Neuronal stem cell (in vitro differentiated cells): ENCODE measurements at regions not wholly inside any gene's neighbourhood (a gene's known extent, or its start where the extent isn't known, plus 50 kb on each side); places are given as distances from the start of the nearest gene placed in this dataset.
A peak's percentile ranks its signal among the peaks of the same experiment; 100 is the strongest.

ENCODE experiments used
- DNase-seq: peaks from one replicate; pipeline ENCODE4 v3.0.0-alpha.2; 2013; ENCODE audit warnings: low spot score
- H2AFZ ChIP-seq: one replicate; pipeline ENCODE4 v1.6.1; 2013; ENCODE audit warnings: mild to moderate bottlenecking, low read length, inconsistent platforms
- H2AK5ac ChIP-seq: 2 replicates; pipeline ENCODE4 v1.6.1; 2013; ENCODE audit warnings: low read depth, mild to moderate bottlenecking, inconsistent platforms, low read length, moderate library complexity, mixed read lengths
- H2BK120ac ChIP-seq: 2 replicates; pipeline ENCODE4 v1.6.1; 2013; ENCODE audit warnings: low read depth, mild to moderate bottlenecking, inconsistent platforms, low read length, moderate library complexity, mixed read lengths
- H2BK12ac ChIP-seq: one replicate; pipeline ENCODE4 v1.6.1; 2013; ENCODE audit warnings: low read length, inconsistent platforms
- H2BK15ac ChIP-seq: 2 replicates; pipeline ENCODE4 v1.6.1; 2013; ENCODE audit warnings: mild to moderate bottlenecking, low read length, inconsistent platforms, mixed read lengths
- H2BK5ac ChIP-seq: one replicate; pipeline ENCODE4 v1.6.1; 2013; ENCODE audit warnings: inconsistent platforms, mild to moderate bottlenecking, low read length, moderate library complexity
- H3K14ac ChIP-seq: one replicate; pipeline ENCODE4 v1.6.1; 2013; ENCODE audit warnings: low read length, inconsistent platforms
- H3K18ac ChIP-seq: 2 replicates; pipeline ENCODE4 v1.6.1; 2013; ENCODE audit warnings: low read length, inconsistent platforms
- H3K23ac ChIP-seq: 2 replicates; pipeline ENCODE4 v1.6.1; 2013; ENCODE audit warnings: low read depth, mild to moderate bottlenecking, mixed read lengths, low read length, inconsistent platforms; ENCODE audit not compliant: poor library complexity
- H3K27ac ChIP-seq: replicated peaks from 3 replicates; pipeline ENCODE4 v1.5.1; 2013; ENCODE audit warnings: low read length, inconsistent platforms
- H3K27me3 ChIP-seq, 3 experiments: 2 replicates each; pipeline ENCODE4 v1.6.1; 2013; ENCODE audit warnings: low read length in 3 of 3, mild to moderate bottlenecking in 2 of 3, inconsistent platforms in 1 of 3, low read depth in 1 of 3, mixed read lengths in 1 of 3, moderate library complexity in 1 of 3; ENCODE audit not compliant: control insufficient read depth in 3 of 3, insufficient read depth in 3 of 3
- H3K36me3 ChIP-seq, 2 donors: replicated peaks in 1 of 2; 2 replicates each; pipeline ENCODE4 v1.6.1; 2013; ENCODE audit warnings: low read length in 2 of 2; ENCODE audit not compliant: control insufficient read depth in 2 of 2, insufficient read depth in 2 of 2
- H3K4ac ChIP-seq: 2 replicates; pipeline ENCODE4 v1.6.1; 2013; ENCODE audit warnings: inconsistent platforms, mild to moderate bottlenecking, low read length, moderate library complexity
- H3K4me1 ChIP-seq, 2 donors: 1 replicate in 1 of 2; 2 replicates in 1 of 2; pipeline ENCODE4 v1.6.1; 2013; ENCODE audit warnings: low read length in 2 of 2, low read depth in 1 of 2; ENCODE audit not compliant: control insufficient read depth in 2 of 2, insufficient read depth in 1 of 2
- H3K4me2 ChIP-seq: one replicate; pipeline ENCODE4 v1.6.1; 2013; ENCODE audit warnings: mild to moderate bottlenecking, low read length, inconsistent platforms; ENCODE audit not compliant: insufficient read depth, poor library complexity, severe bottlenecking
- H3K4me3 ChIP-seq, 2 donors: 2 replicates each; pipeline ENCODE4 v1.5.1; 2013; ENCODE audit warnings: low read length in 2 of 2, mild to moderate bottlenecking in 2 of 2, inconsistent platforms in 1 of 2, moderate library complexity in 1 of 2
- H3K79me1 ChIP-seq: one replicate; pipeline ENCODE4 v1.6.1; 2013; ENCODE audit warnings: low read depth, mild to moderate bottlenecking, inconsistent platforms, low read length, moderate library complexity
- H3K9ac ChIP-seq: one replicate; pipeline ENCODE4 v1.6.1; 2013; ENCODE audit warnings: mild to moderate bottlenecking, low read depth, low read length, inconsistent platforms; ENCODE audit not compliant: poor library complexity
- H3K9me3 ChIP-seq, 2 donors: replicated peaks in 1 of 2; 2 replicates each; pipeline versions ENCODE3 to v1.6.1; 2013; ENCODE audit warnings: low read length in 2 of 2, mild to moderate bottlenecking in 2 of 2, inconsistent platforms in 1 of 2, low read depth in 1 of 2, mixed read lengths in 1 of 2, moderate library complexity in 1 of 2; ENCODE audit not compliant: control insufficient read depth in 2 of 2, insufficient read depth in 1 of 2
- H4K8ac ChIP-seq: one replicate; pipeline ENCODE4 v1.6.1; 2013; ENCODE audit warnings: low read depth, mild to moderate bottlenecking, inconsistent platforms, low read length, moderate library complexity
- H4K91ac ChIP-seq: one replicate; pipeline ENCODE4 v1.6.1; 2013; ENCODE audit warnings: low read length, low read depth, mild to moderate bottlenecking, inconsistent platforms; ENCODE audit not compliant: poor library complexity
- WGBS, 2 donors: extraction: QIAGEN DNeasy Blood & Tissue Kit; methylation state at CpG; one replicate each; pipeline ENCODE4 v1.1.7; 2013; ENCODE audit warnings: missing lambda C conversion rate in 2 of 2, mixed read lengths in 1 of 2; ENCODE audit not compliant: insufficient read length in 2 of 2, insufficient replicate concordance in 1 of 2; ENCODE audit errors: extremely low coverage in 2 of 2; 5-methylcytosine and 5-hydroxymethylcytosine counted together

DNA sequence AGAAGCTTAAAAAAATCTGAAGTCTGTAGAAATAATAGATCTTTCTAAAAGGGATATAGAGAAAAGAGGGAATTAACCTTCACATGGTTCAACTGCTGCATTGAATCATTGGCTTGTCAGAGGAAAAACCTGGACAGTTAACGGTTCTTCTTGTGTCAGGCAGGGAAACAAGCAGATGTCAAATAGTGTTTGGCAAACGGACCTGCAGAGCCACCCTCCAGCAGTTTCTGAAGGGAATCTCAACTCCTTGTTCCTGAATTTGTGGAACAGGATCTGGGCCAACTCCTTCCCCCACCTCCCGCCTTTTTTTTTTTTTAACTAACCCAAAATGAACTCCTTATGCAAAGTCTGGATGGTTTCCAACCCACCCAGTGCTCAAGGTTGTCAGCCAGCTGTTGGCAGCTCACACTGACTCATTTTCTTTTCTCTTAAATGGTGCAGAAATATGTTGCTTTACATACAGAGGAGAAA, 187.3 kb downstream of the CAND1 start:
- Histone ChIP-seq H2AFZ (no peak overlapping the region), H3K23ac (no peak overlapping the region), H3K4me1 (peaks cover 0 to 11% of the 10 kb centered on the region in 2 donors), H3K4ac (no peak overlapping the region), H3K14ac (no peak overlapping the region), H2BK15ac (no peak overlapping the region), H3K27me3 (peaks cover 0 to 3% (median 0%) of the 10 kb centered on the region in 3 experiments), H4K91ac (no peak overlapping the region), H2BK120ac (no peak overlapping the region), H3K36me3 (no peaks in the 10 kb centered on the region), H3K4me2 (no peak overlapping the region), H2BK5ac (no peak overlapping the region), H2AK5ac (no peak overlapping the region), H4K8ac (no peak overlapping the region), H2BK12ac (no peak overlapping the region), H3K9ac (no peak overlapping the region), H3K18ac (no peak overlapping the region), H3K4me3 (no peak overlapping the region), H3K27ac (peak overlapping the region; percentile 68), H3K9me3 (no peaks in the 10 kb centered on the region), H3K79me1 (no peaks in the 10 kb centered on the region)
- no peak for DNase-seq
- no CpG with 5 or more reads among the region's 3 CpGs for WGBS, 2 donors

DNA sequence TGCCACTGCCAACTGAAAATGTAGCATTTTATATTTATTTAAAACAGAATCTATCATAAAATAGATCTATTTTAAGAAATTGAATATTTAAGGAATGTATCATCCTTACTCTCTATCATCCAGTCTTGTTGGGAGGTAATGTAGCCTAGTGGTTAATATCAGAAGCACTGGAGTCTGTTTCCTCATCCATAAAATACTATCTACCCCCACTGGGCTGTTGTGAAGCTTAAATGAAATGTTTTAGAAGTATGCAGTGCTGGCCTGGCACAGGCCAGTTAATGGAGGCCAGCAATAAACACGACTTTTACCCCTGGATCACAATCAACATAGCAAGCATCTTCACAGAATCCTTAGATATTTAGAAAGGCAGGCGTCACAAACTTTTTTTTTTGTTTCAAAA, 188.0 kb downstream of the CAND1 start:
- Histone ChIP-seq H3K27me3 (peaks cover 0 to 3% (median 0%) of the 10 kb centered on the region in 3 experiments), H2AK5ac (no peak overlapping the region), H3K27ac (no peak overlapping the region), H4K8ac (no peak overlapping the region), H3K18ac (no peak overlapping the region), H2BK120ac (no peak overlapping the region), H4K91ac (no peak overlapping the region), H3K4ac (no peak overlapping the region), H3K14ac (no peak overlapping the region), H2AFZ (no peak overlapping the region), H3K4me2 (no peak overlapping the region), H3K4me3 (no peak overlapping the region), H3K36me3 (no peaks in the 10 kb centered on the region), H2BK12ac (no peak overlapping the region), H3K23ac (no peak overlapping the region), H3K9me3 (no peaks in the 10 kb centered on the region), H3K79me1 (no peaks in the 10 kb centered on the region), H2BK15ac (no peak overlapping the region), H3K9ac (no peak overlapping the region), H2BK5ac (no peak overlapping the region), H3K4me1 (peaks cover 0 to 11% of the 10 kb centered on the region in 2 donors)
- WGBS, 2 donors: no CpG with 5 or more reads among the region's 2 CpGs
- DNase-seq: no peak

DNA sequence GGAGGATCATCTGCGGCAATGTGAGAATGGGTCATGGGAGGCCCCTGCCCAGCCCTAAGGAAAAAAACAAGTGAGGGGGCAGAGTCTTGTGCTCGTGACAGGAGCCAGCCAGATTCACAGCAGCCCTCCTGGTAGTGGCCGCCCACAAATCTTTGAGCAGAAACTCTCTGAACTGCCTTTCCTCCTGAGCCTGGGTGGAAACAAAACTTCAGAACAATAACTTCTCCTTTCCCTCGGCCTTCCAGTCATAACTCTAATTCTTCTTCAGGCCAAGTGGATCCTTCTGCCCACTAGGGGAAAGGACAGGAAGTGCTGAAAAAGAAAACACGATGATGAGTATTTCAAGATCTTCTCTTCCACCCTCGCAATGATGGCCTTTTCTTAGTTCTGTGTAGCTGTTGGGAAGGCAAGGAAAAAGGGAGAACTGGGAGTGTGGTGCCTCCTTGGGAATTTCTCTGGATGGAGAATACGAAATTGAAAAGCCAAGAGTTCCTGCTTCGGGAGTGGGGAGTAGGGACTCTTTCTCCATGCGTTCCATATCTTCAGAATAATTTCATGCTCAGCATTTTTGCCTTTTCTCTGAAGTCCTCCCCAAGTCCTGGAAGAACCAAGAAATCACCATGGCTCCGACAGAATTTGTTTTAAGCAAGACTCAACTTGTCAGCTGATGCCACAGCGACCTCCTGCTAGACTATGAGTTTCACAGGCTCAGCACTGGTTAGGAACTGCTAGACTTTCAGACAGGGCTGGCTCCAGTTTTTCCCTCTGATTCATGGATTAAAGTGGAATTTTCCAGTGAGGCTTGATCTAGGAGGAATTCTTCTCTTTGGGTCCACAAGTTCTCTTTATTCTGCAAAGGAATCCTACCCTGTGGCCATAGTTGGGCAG, 188.9 kb downstream of the CAND1 start:
- H3K4me2 ChIP-seq: peak overlapping the region; percentile 21
- no peak overlapping the region for H3K27ac ChIP-seq
- no peak for DNase-seq
- peak overlapping the region; percentile 37 for H2BK15ac ChIP-seq
- H3K23ac ChIP-seq: no peak overlapping the region
- peak overlapping the region; percentile 70 for H3K18ac ChIP-seq
- no CpG with 5 or more reads among the region's 11 CpGs for WGBS, 2 donors
- no peaks in the 10 kb centered on the region for H3K9me3 ChIP-seq
- no peak overlapping the region for H3K14ac ChIP-seq
- no peak overlapping the region for H2BK12ac ChIP-seq
- H2BK5ac ChIP-seq: peak overlapping the region; percentile 57
- H3K4me1 ChIP-seq: peaks cover 0 to 11% of the 10 kb centered on the region in 2 donors
- peak overlapping the region; percentile 14 for H2AK5ac ChIP-seq
- H2BK120ac ChIP-seq: no peak overlapping the region
- H2AFZ ChIP-seq: peak overlapping the region; percentile 78
- no peak overlapping the region for H3K4ac ChIP-seq
- no peaks in the 10 kb centered on the region for H3K79me1 ChIP-seq
- H3K36me3 ChIP-seq: no peaks in the 10 kb centered on the region
- H4K8ac ChIP-seq: no peak overlapping the region
- no peak overlapping the region for H4K91ac ChIP-seq
- H3K27me3 ChIP-seq: peaks cover 0 to 8% (median 0%) of the 10 kb centered on the region in 3 experiments
- H3K4me3 ChIP-seq: no peak overlapping the region
- no peak overlapping the region for H3K9ac ChIP-seq

DNA sequence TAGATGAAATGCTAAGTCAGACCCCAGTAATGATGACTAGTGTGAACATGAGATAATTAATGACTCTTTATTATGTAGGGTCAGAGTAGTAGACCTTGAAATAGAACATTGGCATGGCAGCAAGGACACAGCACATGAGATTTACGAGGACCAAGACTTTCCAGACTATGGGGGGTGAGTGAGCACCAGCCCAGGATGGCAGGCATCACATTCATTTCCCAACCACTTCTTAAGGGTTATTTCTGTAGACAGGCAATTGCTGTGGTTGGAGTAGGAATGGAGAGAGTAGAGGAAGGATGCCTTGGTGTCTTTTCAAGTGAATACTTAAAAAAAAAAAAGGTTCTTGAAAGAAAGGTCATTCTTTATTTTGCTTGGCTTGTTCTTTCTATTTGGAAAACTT, 189.4 kb upstream of the DYRK2 start:
- peaks cover 0 to 8% (median 0%) of the 10 kb centered on the region in 3 experiments for H3K27me3 ChIP-seq
- no peak overlapping the region for H3K4ac ChIP-seq
- no peaks in the 10 kb centered on the region for H3K79me1 ChIP-seq
- no peak overlapping the region for H2AFZ ChIP-seq
- no peak overlapping the region for H3K9ac ChIP-seq
- H3K23ac ChIP-seq: no peak overlapping the region
- no CpG with 5 or more reads among the region's 1 CpG for WGBS, 2 donors
- peaks cover 0 to 11% of the 10 kb centered on the region in 2 donors for H3K4me1 ChIP-seq
- no peak overlapping the region for H3K4me2 ChIP-seq
- no peak overlapping the region for H4K91ac ChIP-seq
- H3K27ac ChIP-seq: no peak overlapping the region
- no peak overlapping the region for H2AK5ac ChIP-seq
- H3K14ac ChIP-seq: no peak overlapping the region
- no peak overlapping the region for H3K18ac ChIP-seq
- H2BK12ac ChIP-seq: no peak overlapping the region
- no peak overlapping the region for H2BK15ac ChIP-seq
- no peak overlapping the region for H4K8ac ChIP-seq
- H3K4me3 ChIP-seq: no peak overlapping the region
- H3K9me3 ChIP-seq: no peaks in the 10 kb centered on the region
- no peak overlapping the region for H2BK5ac ChIP-seq
- no peak for DNase-seq
- H3K36me3 ChIP-seq: no peaks in the 10 kb centered on the region
- H2BK120ac ChIP-seq: no peak overlapping the region
